ENCODE measurements at regions not wholly inside any gene's neighbourhood (a gene's known extent, or its start where the extent isn't known, plus 50 kb on each side); places are given as distances from the start of the nearest gene placed in this dataset.
"Not testable (repeated sequence)": the region's sequence is repeated elsewhere in the genome, so short reads cannot be mapped to it uniquely, and the experiment has no call there.

- no peak for DNase-seq
Measured at GRCh38 chr4:96455045-96455720, 615.3 kb downstream of the PDHA2 start.

- not testable (repeated sequence) for DNase-seq
Measured at GRCh38 chr4:96458031-96458430, 618.1 kb downstream of the PDHA2 start.

- DNase-seq, result no peak
Measured at GRCh38 chr4:96459105-96459504, 619.2 kb downstream of the PDHA2 start.

- no peak for DNase-seq
Measured at GRCh38 chr4:96465834-96466233, 625.9 kb downstream of the PDHA2 start.

- DNase-seq, result peak; percentile 20
Measured at GRCh38 chr4:96471956-96472867, 632.3 kb downstream of the PDHA2 start.

- no peak for DNase-seq
Measured at GRCh38 chr4:96473246-96473645, 633.4 kb downstream of the PDHA2 start.

GRCh38 chr4:96483308-96484030, 643.6 kb downstream of the PDHA2 start:
- DNase-seq, result no peak

- DNase-seq, result no peak
Measured at GRCh38 chr4:96486563-96486962, 646.7 kb downstream of the PDHA2 start.

GRCh38 chr4:96497621-96498020, 657.7 kb downstream of the PDHA2 start:
- no peak for DNase-seq

GRCh38 chr4:96504386-96504785, 664.5 kb downstream of the PDHA2 start:
- no peak for DNase-seq

- DNase-seq, result no peak
Measured at GRCh38 chr4:96509039-96509741, 669.3 kb downstream of the PDHA2 start.

GRCh38 chr4:96519291-96519690, 679.4 kb downstream of the PDHA2 start:
- DNase-seq, result peak; percentile 14

GRCh38 chr4:96521046-96521536, 681.2 kb downstream of the PDHA2 start:
- no peak for DNase-seq

- DNase-seq, result no peak
Measured at GRCh38 chr4:96523611-96524010, 683.7 kb downstream of the PDHA2 start.

GRCh38 chr4:96524311-96524875, 684.5 kb downstream of the PDHA2 start:
- DNase-seq, result no peak

- DNase-seq, result no peak
Measured at GRCh38 chr4:96525898-96526297, 686.0 kb downstream of the PDHA2 start.

- DNase-seq, result no peak
Measured at GRCh38 chr4:96526625-96527024, 686.7 kb downstream of the PDHA2 start.

- DNase-seq, result no peak
Measured at GRCh38 chr4:96531836-96532235, 691.9 kb downstream of the PDHA2 start.

- no peak for DNase-seq
Measured at GRCh38 chr4:96543346-96543745, 703.5 kb downstream of the PDHA2 start.

GRCh38 chr4:96558466-96558865, 718.6 kb downstream of the PDHA2 start:
- no peak for DNase-seq

- no peak for DNase-seq
Measured at GRCh38 chr4:96566755-96567154, 726.9 kb downstream of the PDHA2 start.

- DNase-seq, result no peak
Measured at GRCh38 chr4:96585304-96585703, 745.4 kb downstream of the PDHA2 start.
